Psoas muscle (tissue), 7 donors: ENCODE measurements at regions not wholly inside any gene's neighbourhood (a gene's known extent, or its start where the extent isn't known, plus 50 kb on each side); places are given as distances from the start of the nearest gene placed in this dataset.
"Not testable (repeated sequence)": the region's sequence is repeated elsewhere in the genome, so short reads cannot be mapped to it uniquely, and the experiment has no call there.

Experiments used
- ATAC-seq, 4 donors: fragments of 200-7000 bp; cut with Tn5 transposase; one replicate each; pipeline ENCODE4 v1.9.1; 2020; ENCODE audit warnings: moderate library complexity in 3 of 4, mild to moderate bottlenecking in 2 of 4
- DNase-seq, 2 donors: peaks; one replicate each; pipeline ENCODE4 v3.0.0-alpha.2; 2020
- H3K27ac ChIP-seq: fragments of 200-600 bp; one replicate; pipeline ENCODE4 v1.8.0; 2022
- H3K27me3 ChIP-seq, 3 donors: fragments of 200-600 bp in 1 of 3; one replicate each; pipeline versions ENCODE4 v1.6.1 to v1.8.0; 2013 to 2022; ENCODE audit warnings: low read length in 2 of 3, mild to moderate bottlenecking in 2 of 3, moderate library complexity in 1 of 3; ENCODE audit not compliant: insufficient read depth in 3 of 3
- H3K36me3 ChIP-seq, 2 donors: fragments of 200-600 bp in 1 of 2; one replicate each; pipeline versions ENCODE4 v1.6.1 to v1.8.0; 2013 to 2022; ENCODE audit warnings: low read depth in 1 of 2, mild to moderate bottlenecking in 1 of 2, moderate library complexity in 1 of 2; ENCODE audit not compliant: insufficient read depth in 1 of 2
- H3K4me1 ChIP-seq: fragments of 200-600 bp; one replicate; pipeline ENCODE4 v1.8.0; 2022
- H3K4me3 ChIP-seq: fragments of 200-600 bp; one replicate; pipeline ENCODE4 v1.8.0; 2022; ENCODE audit warnings: mild to moderate bottlenecking
- H3K9me3 ChIP-seq: fragments of 200-600 bp; one replicate; pipeline ENCODE4 v1.8.0; 2022
- CTCF ChIP-seq: fragments of 200-600 bp; IDR thresholded peaks from one replicate; pipeline ENCODE4 v1.8.0; 2022; ENCODE audit warnings: antibody characterized with exemption
- WGBS, 3 donors: extraction: QIAGEN DNeasy Blood & Tissue Kit; methylation state at CpG; one replicate each; pipeline versions ENCODE4 v1.1.6 to v1.1.7; 2013; 5-methylcytosine and 5-hydroxymethylcytosine counted together
- intact Hi-C, 2 donors: fragments of 100-400 bp; cut with DNase I; formaldehyde crosslinking; loops; one replicate each; pipeline versions ENCODE4 v1.11.0 to v1.14.2; 2022
- donor health status: healthy with polysubstance abuse.
- donor health status: DM: no; HTN: no; CAD: no; lungs with moderate emphysema.
- donor health status: Bipolar disorder and iron deficiency.
- donor health status: healthy.
- donor health status: DM: yes; HTN: yes; CAD: no.
- donor health status: DM: no; HTN: no; CAD: no.
- donor health status: DM: yes; HTN: yes; CAD: no.

DNA sequence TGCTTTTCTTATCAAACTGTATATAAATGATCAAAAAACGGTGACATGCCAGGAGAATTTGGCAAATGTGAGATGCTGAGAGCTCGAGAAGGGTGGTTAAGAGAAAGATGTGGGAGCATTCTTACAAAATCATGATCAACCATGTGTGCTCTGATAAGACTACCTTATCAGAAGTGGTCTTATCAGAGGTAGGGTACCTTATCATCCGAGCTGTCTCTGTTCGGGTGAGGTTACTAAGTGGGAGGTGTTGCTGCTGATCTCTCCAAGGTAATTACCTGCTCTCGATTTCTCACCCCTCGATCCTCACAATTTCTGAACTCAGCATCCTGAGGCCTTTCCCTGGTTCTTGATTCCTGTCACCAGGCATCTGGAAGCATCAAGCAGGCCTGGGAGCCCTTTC is 813.0 kb upstream of the ID2 start:
- ATAC-seq = no peak
- no peaks in the 10 kb centered on the region for H3K4me1 ChIP-seq
- no peak for TF ChIP-seq CTCF
- H3K9me3 ChIP-seq = no peaks in the 10 kb centered on the region
- no peak overlapping the region for H3K4me3 ChIP-seq
- H3K27me3 ChIP-seq = no peaks in the 10 kb centered on the region
- no peaks in the 10 kb centered on the region for H3K36me3 ChIP-seq
- no peak for DNase-seq
- 72 to 86% (median 77%) methylated on average over 6 of the region's 6 CpGs for whole genome bisulfite sequencing, 3 donors
- no peak overlapping the region for H3K27ac ChIP-seq
- intact Hi-C loops = no loop called here

DNA sequence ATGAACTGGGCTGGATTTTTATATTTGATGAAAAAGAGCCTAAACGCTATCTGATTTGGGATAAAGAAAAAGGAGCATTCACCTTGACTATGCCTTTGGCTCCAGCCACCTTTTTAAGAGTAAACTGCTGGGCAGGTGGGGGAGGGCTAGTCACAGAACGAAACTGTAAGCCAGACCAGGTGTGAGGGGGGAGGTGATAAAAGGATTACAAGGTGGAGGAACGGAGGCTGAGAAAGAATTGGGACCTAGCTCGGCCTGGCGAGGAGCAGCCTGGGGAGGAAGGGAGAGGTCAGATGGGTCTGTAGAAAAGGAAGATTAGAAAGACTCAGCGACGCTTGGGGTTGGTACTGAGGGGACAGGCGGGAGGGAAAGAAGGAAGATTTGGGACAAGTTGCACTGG is 805.4 kb upstream of the ID2 start:
- H3K4me1 ChIP-seq, H3K4me3 ChIP-seq, H3K36me3 ChIP-seq, H3K27ac ChIP-seq, intact Hi-C loops, ATAC-seq, H3K9me3 ChIP-seq, H3K27me3 ChIP-seq, DNase-seq: not testable (repeated sequence)
- 69 to 80% (median 71%) methylated on average over 6 to 8 of the region's 8 CpGs for WGBS, 3 donors

DNA sequence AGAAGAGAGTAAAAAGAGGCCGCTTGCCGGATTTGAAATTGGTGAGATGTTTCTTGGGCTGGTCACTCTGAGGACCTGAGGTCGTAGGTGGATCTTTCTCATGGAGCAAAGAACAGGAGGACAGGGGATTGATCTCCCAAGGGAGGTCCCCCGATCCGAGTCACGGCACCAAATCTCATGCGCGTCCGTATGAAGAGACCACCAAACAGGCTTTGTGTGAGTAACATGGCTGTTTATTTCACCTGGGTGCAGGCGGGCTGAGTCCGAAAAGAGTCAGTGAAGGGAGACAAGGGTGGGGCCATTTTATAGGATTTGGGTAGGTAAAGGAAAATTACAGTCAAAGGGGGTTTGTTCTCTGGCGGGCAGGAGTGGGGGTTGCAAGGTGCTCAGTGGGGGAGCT is 803.6 kb upstream of the ID2 start:
- WGBS, 3 donors = 88 to 96% (median 94%) methylated on average over 6 to 12 of the region's 12 CpGs
- intact Hi-C loops, H3K27me3 ChIP-seq: not testable (repeated sequence)

DNA sequence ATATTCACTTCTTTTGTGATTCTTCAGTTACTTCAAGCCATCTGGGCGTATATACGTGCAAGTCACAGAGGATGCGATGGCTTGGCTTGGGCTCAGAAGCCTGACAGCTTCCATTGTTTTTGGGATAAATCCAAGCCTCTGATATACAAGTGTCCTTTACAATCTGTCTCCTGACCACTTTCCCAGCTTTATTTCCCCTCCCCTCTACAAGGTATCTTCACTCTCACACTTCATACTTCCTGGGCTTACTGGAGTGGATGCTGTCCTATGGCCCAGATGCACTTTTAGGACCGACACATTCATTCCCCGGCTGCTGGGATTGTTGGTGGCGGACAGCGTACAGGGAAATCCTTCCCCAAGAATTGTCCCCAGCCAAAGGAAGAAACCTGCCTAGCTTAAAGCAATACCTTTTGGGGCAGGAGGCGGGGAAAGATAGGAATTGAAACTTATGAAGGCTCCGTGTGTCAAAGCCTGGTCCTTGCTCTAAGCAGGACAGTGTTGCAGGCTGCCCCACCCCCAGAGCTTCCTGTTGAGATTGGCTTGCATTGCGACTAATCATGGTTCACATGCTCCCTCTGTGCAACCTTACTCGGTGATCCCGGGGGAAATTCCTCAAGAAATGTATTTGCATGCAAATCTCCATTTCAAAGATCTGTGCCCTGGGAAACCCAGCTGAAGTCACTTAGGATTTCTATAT is 802.9 kb upstream of the ID2 start:
- Histone ChIP-seq H3K4me3 (no peak overlapping the region), H3K27ac (no peak overlapping the region), H3K9me3 (no peaks in the 10 kb centered on the region), H3K27me3 (no peaks in the 10 kb centered on the region), H3K4me1 (no peaks in the 10 kb centered on the region), H3K36me3 (no peaks in the 10 kb centered on the region)
- no peak for TF ChIP-seq CTCF
- ATAC-seq = no peak
- 58 to 64% (median 62%) methylated on average over 12 of the region's 12 CpGs for WGBS, 3 donors
- intact Hi-C loops = no loop called here
- DNase-seq = no peak

More for the DNA sequence above, 803.6 kb upstream of the ID2 start:
- H3K4me3 ChIP-seq, DNase-seq, ATAC-seq, H3K9me3 ChIP-seq, H3K4me1 ChIP-seq, H3K27ac ChIP-seq, H3K36me3 ChIP-seq: not testable (repeated sequence)

DNA sequence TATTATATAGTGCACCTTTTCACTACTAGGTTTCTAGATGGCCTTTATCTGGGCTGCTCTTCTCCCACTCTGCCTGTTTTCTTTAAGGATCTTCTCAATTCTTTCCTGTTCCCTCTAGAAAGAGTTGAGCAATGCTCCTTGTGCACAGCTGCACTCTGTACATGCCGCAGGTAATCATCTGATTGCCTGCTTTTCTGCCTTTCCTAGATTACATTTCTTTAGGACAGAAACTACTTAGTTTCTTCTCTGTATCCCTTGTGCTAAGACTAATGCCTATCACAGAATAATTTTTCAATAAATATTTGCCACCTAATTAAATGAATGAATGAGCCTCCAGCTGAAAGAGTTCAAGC is 802.4 kb upstream of the ID2 start:
- no peaks in the 10 kb centered on the region for H3K9me3 ChIP-seq
- no peak for TF ChIP-seq CTCF
- H3K27me3 ChIP-seq = no peaks in the 10 kb centered on the region
- no peaks in the 10 kb centered on the region for H3K36me3 ChIP-seq
- ATAC-seq (no peak), DNase-seq (no peak)
- H3K4me3 ChIP-seq = no peak overlapping the region
- H3K27ac ChIP-seq = no peak overlapping the region
- intact Hi-C loops = no loop called here
- 77 to 94% (median 86%) methylated on average over 1 of the region's 1 CpG for WGBS, 3 donors
- H3K4me1 ChIP-seq = no peaks in the 10 kb centered on the region

- no peak for TF ChIP-seq CTCF
- Histone ChIP-seq H3K27me3 (no peaks in the 10 kb centered on the region), H3K36me3 (no peaks in the 10 kb centered on the region), H3K4me3 (no peak overlapping the region), H3K4me1 (no peaks in the 10 kb centered on the region), H3K27ac (no peak overlapping the region), H3K9me3 (no peaks in the 10 kb centered on the region)
- DNase-seq (no peak), ATAC-seq (no peak)
- WGBS, 3 donors = 91 to 98% (median 92%) methylated on average over 2 of the region's 2 CpGs
- intact Hi-C loops = no loop called here
Measured at GRCh38 chr2:7880126-7880525, 801.7 kb upstream of the ID2 start.
